Suprapubic skin (tissue), 4 donors: ENCODE measurements at regions not wholly inside any gene's neighbourhood (a gene's known extent, or its start where the extent isn't known, plus 50 kb on each side); places are given as distances from the start of the nearest gene placed in this dataset.
"Not testable (repeated sequence)": the region's sequence is repeated elsewhere in the genome, so short reads cannot be mapped to it uniquely, and the experiment has no call there.

ENCODE experiments used
- DNase-seq, 2 donors: peaks; one replicate each; pipeline ENCODE4 v3.0.0-alpha.2; 2019; ENCODE audit warnings: low spot score in 2 of 2
- H3K27ac ChIP-seq: fragments of 200-600 bp; sonication (generic); one replicate; pipeline ENCODE4 v1.5.1; 2019
- H3K27me3 ChIP-seq: fragments of 200-600 bp; sonication (generic); one replicate; pipeline ENCODE4 v1.5.1; 2019
- H3K36me3 ChIP-seq: fragments of 200-600 bp; sonication (generic); one replicate; pipeline ENCODE4 v1.5.1; 2019
- H3K4me1 ChIP-seq: fragments of 200-600 bp; sonication (generic); one replicate; pipeline ENCODE4 v1.5.1; 2019
- H3K4me3 ChIP-seq: fragments of 200-600 bp; sonication (generic); one replicate; pipeline ENCODE4 v1.5.1; 2019; ENCODE audit warnings: mild to moderate bottlenecking
- H3K9me3 ChIP-seq: fragments of 200-600 bp; sonication (generic); one replicate; pipeline ENCODE4 v1.5.1; 2019
- CTCF ChIP-seq, 2 donors: fragments of 200-600 bp in 1 of 2; fragments of 450-650 bp in 1 of 2; sonication (generic) in 1 of 2; IDR thresholded peaks; one replicate each; pipeline ENCODE4 v1.5.1; 2016 to 2019; ENCODE audit warnings: antibody characterized with exemption in 2 of 2, mild to moderate bottlenecking in 1 of 2, moderate library complexity in 1 of 2
- EP300 ChIP-seq: sonication (generic); formaldehyde crosslinking; IDR thresholded peaks from one replicate; pipeline ENCODE4 v1.6.1; 2017; ENCODE audit warnings: antibody characterized with exemption
- POLR2A ChIP-seq, 2 donors: fragments of 450-650 bp; IDR thresholded peaks; one replicate each; pipeline ENCODE4 v1.6.1; 2017; ENCODE audit warnings: antibody characterized with exemption in 2 of 2, mild to moderate bottlenecking in 2 of 2, moderate library complexity in 2 of 2
- POLR2AphosphoS5 ChIP-seq, 3 donors: sonication (generic); formaldehyde crosslinking; IDR thresholded peaks; one replicate each; pipeline ENCODE4 v1.6.1; 2017; ENCODE audit warnings: antibody characterized with exemption in 3 of 3
- WGBS: methylation state at CpG from one replicate; pipeline ENCODE4 v1.1.5; 2018; 5-methylcytosine and 5-hydroxymethylcytosine counted together

GRCh38 chr14:71165121-71166031, 258.1 kb downstream of the PCNX1 start:
- Histone ChIP-seq H3K36me3 (no peaks in the 10 kb centered on the region), H3K27me3 (peaks cover 4% of the 10 kb centered on the region), H3K4me3 (no peak overlapping the region), H3K9me3 (no peaks in the 10 kb centered on the region), H3K27ac (no peak overlapping the region), H3K4me1 (peaks cover 4% of the 10 kb centered on the region)
- WGBS = 60% methylated on average over 15 of the region's 15 CpGs
- TF ChIP-seq POLR2A (IDR thresholded peaks at IDR 0.05) (no peak), POLR2AphosphoS5 (IDR thresholded peaks at IDR 0.05) (no peak)
- peak in 1 of 2 donors; percentile 29 for DNase-seq

GRCh38 chr14:71166180-71166837, 259.1 kb downstream of the PCNX1 start:
- WGBS = 43% methylated on average over 3 of the region's 3 CpGs
- H3K4me1 ChIP-seq = peaks cover 4% of the 10 kb centered on the region
- no peak overlapping the region for H3K4me3 ChIP-seq
- no peak overlapping the region for H3K27ac ChIP-seq
- TF ChIP-seq CTCF (IDR thresholded peaks at IDR 0.05) (peak in 1 of 2 donors; percentile 34), EP300 (no peak)
- peaks cover 4% of the 10 kb centered on the region for H3K27me3 ChIP-seq
- DNase-seq = peak in 1 of 2 donors; percentile 3
- no peaks in the 10 kb centered on the region for H3K36me3 ChIP-seq
- no peaks in the 10 kb centered on the region for H3K9me3 ChIP-seq

GRCh38 chr14:71167325-71167950, 260.2 kb downstream of the PCNX1 start:
- not testable (repeated sequence) for H3K4me3 ChIP-seq, H3K27ac ChIP-seq, H3K4me1 ChIP-seq, H3K27me3 ChIP-seq, H3K9me3 ChIP-seq, H3K36me3 ChIP-seq
- peak in 1 of 2 donors; percentile 63 for DNase-seq
- WGBS = 94% methylated on average over 10 of the region's 48 CpGs

GRCh38 chr14:71168161-71168560, 260.9 kb downstream of the PCNX1 start:
- not testable (repeated sequence) for H3K4me3 ChIP-seq, H3K27me3 ChIP-seq, H3K36me3 ChIP-seq, H3K4me1 ChIP-seq, H3K9me3 ChIP-seq, H3K27ac ChIP-seq
- WGBS = 80% methylated on average over 14 of the region's 14 CpGs
- DNase-seq = peak in 1 of 2 donors; percentile 52

- H3K9me3 ChIP-seq = no peaks in the 10 kb centered on the region
- WGBS = 90% methylated on average over 17 of the region's 17 CpGs
- H3K36me3 ChIP-seq = no peaks in the 10 kb centered on the region
- H3K27me3 ChIP-seq = peaks cover 7% of the 10 kb centered on the region
- TF ChIP-seq POLR2AphosphoS5 (IDR thresholded peaks at IDR 0.05) (no peak), CTCF (IDR thresholded peaks at IDR 0.05) (no peak), EP300 (no peak), POLR2A (IDR thresholded peaks at IDR 0.05) (no peak)
- peaks cover 4% of the 10 kb centered on the region for H3K4me1 ChIP-seq
- H3K4me3 ChIP-seq = no peak overlapping the region
- no peak overlapping the region for H3K27ac ChIP-seq
- peak in 1 of 2 donors; percentile 45 for DNase-seq
Measured at GRCh38 chr14:71168564-71169427, 261.5 kb downstream of the PCNX1 start.

- TF ChIP-seq POLR2AphosphoS5 (IDR thresholded peaks at IDR 0.05) (no peak), CTCF (IDR thresholded peaks at IDR 0.05) (no peak), EP300 (no peak), POLR2A (IDR thresholded peaks at IDR 0.05) (no peak)
- peaks cover 7% of the 10 kb centered on the region for H3K27me3 ChIP-seq
- H3K4me3 ChIP-seq = no peak overlapping the region
- WGBS = 89% methylated on average over 1 of the region's 5 CpGs
- H3K4me1 ChIP-seq = peaks cover 4% of the 10 kb centered on the region
- no peaks in the 10 kb centered on the region for H3K9me3 ChIP-seq
- H3K27ac ChIP-seq = no peak overlapping the region
- peak in 1 of 2 donors; percentile 34 for DNase-seq
- H3K36me3 ChIP-seq = no peaks in the 10 kb centered on the region
Measured at GRCh38 chr14:71169861-71170260, 262.6 kb downstream of the PCNX1 start.
